OCI-LY1 (cell line): ENCODE measurements at regions not wholly inside any gene's neighbourhood (a gene's known extent, or its start where the extent isn't known, plus 50 kb on each side); places are given as distances from the start of the nearest gene placed in this dataset.

Source experiments
- H2AFZ ChIP-seq: fragments of 200-600 bp; sonication (generic), shearing (Covaris generic); 2 replicates; pipeline ENCODE4 v1.6.0; 2014; ENCODE audit warnings: antibody characterized with exemption, mild to moderate bottlenecking, low read length
- H3F3A ChIP-seq: fragments of 200-600 bp; sonication (generic), shearing (Covaris generic); 2 replicates; pipeline ENCODE4 v1.6.0; 2014; ENCODE audit warnings: mild to moderate bottlenecking, antibody characterized with exemption, low read length, moderate library complexity; ENCODE audit not compliant: insufficient read depth
- H3K27ac ChIP-seq: fragments of 200-600 bp; sonication (generic); 2 replicates; pipeline ENCODE4 v1.5.1; 2014; ENCODE audit warnings: low read length, mixed run types, mild to moderate bottlenecking, low read depth; ENCODE audit not compliant: poor library complexity, severe bottlenecking
- H3K27me3 ChIP-seq: fragments of 200-600 bp; sonication (generic); 2 replicates; pipeline ENCODE4 v1.6.0; 2014; ENCODE audit warnings: antibody characterized with exemption, mild to moderate bottlenecking, low read length, moderate library complexity; ENCODE audit not compliant: insufficient read depth
- H3K36me3 ChIP-seq: fragments of 200-600 bp; sonication (generic); 2 replicates; pipeline ENCODE4 v1.6.1; 2014; ENCODE audit warnings: mild to moderate bottlenecking, antibody characterized with exemption, low read length, moderate library complexity, mixed read lengths; ENCODE audit not compliant: insufficient read depth
- H3K4me1 ChIP-seq: fragments of 200-600 bp; sonication (generic); 2 replicates; pipeline ENCODE4 v1.5.1; 2014; ENCODE audit warnings: mild to moderate bottlenecking, low read length, moderate library complexity; ENCODE audit not compliant: insufficient read depth, severe bottlenecking
- H3K4me2 ChIP-seq: fragments of 200-600 bp; sonication (generic), shearing (Covaris generic); 2 replicates; pipeline ENCODE4 v1.6.1; 2014; ENCODE audit warnings: low read length
- H3K4me3 ChIP-seq: fragments of 200-600 bp; sonication (generic); 2 replicates; pipeline ENCODE4 v1.5.1; 2014; ENCODE audit warnings: low read length, low read depth, mild to moderate bottlenecking, mixed read lengths; ENCODE audit not compliant: poor library complexity, severe bottlenecking
- H3K79me2 ChIP-seq: fragments of 200-600 bp; shearing (Covaris generic); 2 replicates; pipeline ENCODE4 v1.6.1; 2016; ENCODE audit warnings: mixed run types, low read length, mixed read lengths; ENCODE audit not compliant: insufficient read depth
- H3K9ac ChIP-seq: fragments of 200-600 bp; sonication (generic), shearing (Covaris generic); 2 replicates; pipeline ENCODE4 v1.6.1; 2014; ENCODE audit warnings: mild to moderate bottlenecking, low read length, mixed read lengths
- H3K9me2 ChIP-seq: fragments of 200-600 bp; sonication (generic), shearing (Covaris generic); 2 replicates; pipeline ENCODE4 v1.6.1; 2014; ENCODE audit warnings: low read depth, mild to moderate bottlenecking, low read length, mixed read lengths
- H3K9me3 ChIP-seq: fragments of 200-600 bp; shearing (Covaris generic); 2 replicates; pipeline ENCODE4 v1.6.1; 2014; ENCODE audit warnings: low read length, mixed read lengths
- H4K20me1 ChIP-seq: fragments of 200-600 bp; sonication (generic), shearing (Covaris generic); 2 replicates; pipeline ENCODE4 v1.6.0; 2016; ENCODE audit warnings: mild to moderate bottlenecking, low read length; ENCODE audit not compliant: insufficient read depth
- EZH2 ChIP-seq: fragments of 200-600 bp; sonication (generic), shearing (Covaris generic); IDR thresholded peaks from 2 replicates; pipeline ENCODE4 v1.8.0; 2017; ENCODE audit warnings: borderline replicate concordance, mixed run types, mild to moderate bottlenecking, antibody characterized with exemption, low read length, moderate library complexity, mixed read lengths
- TF ChIP-seq, protein P1 (sequence below): fragments of 200-600 bp; sonication (generic), shearing (Covaris generic); IDR thresholded peaks from 2 replicates; pipeline ENCODE4 v1.5.1; 2017; ENCODE audit warnings: mild to moderate bottlenecking, antibody characterized with exemption, low read length, moderate library complexity, mixed read lengths

DNA sequence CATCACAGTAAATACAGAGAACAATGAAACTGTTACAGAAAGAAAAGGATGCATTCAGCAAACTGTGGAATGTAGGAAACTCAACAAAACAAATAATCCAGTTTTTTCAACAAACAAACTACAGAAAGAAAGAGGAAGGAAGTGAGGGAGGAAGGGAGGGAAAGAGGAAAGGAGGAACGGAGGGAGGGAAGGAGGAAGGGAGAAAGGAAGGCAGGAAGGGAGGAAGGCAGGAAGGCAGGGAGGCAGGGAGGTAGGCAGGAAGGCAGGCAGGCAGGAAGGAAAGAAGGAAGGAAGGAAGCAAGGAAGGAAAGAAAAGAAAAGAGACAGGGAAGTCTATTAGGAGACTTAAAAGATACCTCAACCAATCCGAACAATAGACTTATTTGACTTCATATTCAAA lies 135.7 kb downstream of the EFHB start:
- Histone ChIP-seq H3K9ac (no peak overlapping the region), H3K9me3 (no peaks in the 10 kb centered on the region), H3K36me3 (no peaks in the 10 kb centered on the region), H3F3A (no peaks in the 10 kb centered on the region), H2AFZ (no peak overlapping the region), H3K4me1 (no peaks in the 10 kb centered on the region), H3K4me3 (no peak overlapping the region), H3K27ac (no peak overlapping the region), H3K27me3 (no peaks in the 10 kb centered on the region), H3K79me2 (no peaks in the 10 kb centered on the region), H3K9me2 (no peaks in the 10 kb centered on the region), H4K20me1 (no peaks in the 10 kb centered on the region), H3K4me2 (no peak overlapping the region)
- TF ChIP-seq EZH2 = no peak
- TF ChIP-seq, protein P1, sequence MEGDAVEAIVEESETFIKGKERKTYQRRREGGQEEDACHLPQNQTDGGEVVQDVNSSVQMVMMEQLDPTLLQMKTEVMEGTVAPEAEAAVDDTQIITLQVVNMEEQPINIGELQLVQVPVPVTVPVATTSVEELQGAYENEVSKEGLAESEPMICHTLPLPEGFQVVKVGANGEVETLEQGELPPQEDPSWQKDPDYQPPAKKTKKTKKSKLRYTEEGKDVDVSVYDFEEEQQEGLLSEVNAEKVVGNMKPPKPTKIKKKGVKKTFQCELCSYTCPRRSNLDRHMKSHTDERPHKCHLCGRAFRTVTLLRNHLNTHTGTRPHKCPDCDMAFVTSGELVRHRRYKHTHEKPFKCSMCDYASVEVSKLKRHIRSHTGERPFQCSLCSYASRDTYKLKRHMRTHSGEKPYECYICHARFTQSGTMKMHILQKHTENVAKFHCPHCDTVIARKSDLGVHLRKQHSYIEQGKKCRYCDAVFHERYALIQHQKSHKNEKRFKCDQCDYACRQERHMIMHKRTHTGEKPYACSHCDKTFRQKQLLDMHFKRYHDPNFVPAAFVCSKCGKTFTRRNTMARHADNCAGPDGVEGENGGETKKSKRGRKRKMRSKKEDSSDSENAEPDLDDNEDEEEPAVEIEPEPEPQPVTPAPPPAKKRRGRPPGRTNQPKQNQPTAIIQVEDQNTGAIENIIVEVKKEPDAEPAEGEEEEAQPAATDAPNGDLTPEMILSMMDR = no peak

DNA sequence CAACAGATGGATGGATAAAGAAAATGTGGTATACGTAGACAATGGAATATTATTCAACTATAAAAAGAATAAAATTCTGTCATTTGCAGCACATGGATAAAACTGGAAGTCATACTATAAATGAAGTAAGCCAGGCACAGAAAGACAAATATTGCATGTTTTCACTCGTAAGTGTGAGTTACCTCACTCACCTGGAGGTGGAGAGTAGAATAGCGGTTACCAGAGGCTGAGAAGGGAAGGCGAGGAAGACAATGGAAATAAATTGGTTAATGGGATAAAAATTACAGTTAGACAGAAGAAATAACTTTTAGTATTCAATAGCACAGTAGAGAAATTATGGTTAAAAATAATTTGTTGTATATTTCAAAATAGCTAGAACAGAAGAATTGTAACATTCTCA lies 141.6 kb downstream of the EFHB start:
- no peaks in the 10 kb centered on the region for H3K9me3 ChIP-seq
- no peak overlapping the region for H3K9ac ChIP-seq
- H3K4me3 ChIP-seq = no peak overlapping the region
- no peaks in the 10 kb centered on the region for H3K9me2 ChIP-seq
- H3K36me3 ChIP-seq = no peaks in the 10 kb centered on the region
- no peak overlapping the region for H3K4me2 ChIP-seq
- no peak overlapping the region for H2AFZ ChIP-seq
- H3F3A ChIP-seq = no peaks in the 10 kb centered on the region
- no peaks in the 10 kb centered on the region for H3K4me1 ChIP-seq
- H3K79me2 ChIP-seq = no peaks in the 10 kb centered on the region
- TF ChIP-seq, protein P1 = no peak
- TF ChIP-seq EZH2 = no peak
- H3K27me3 ChIP-seq = no peaks in the 10 kb centered on the region
- H3K27ac ChIP-seq = no peak overlapping the region
- H4K20me1 ChIP-seq = no peaks in the 10 kb centered on the region

DNA sequence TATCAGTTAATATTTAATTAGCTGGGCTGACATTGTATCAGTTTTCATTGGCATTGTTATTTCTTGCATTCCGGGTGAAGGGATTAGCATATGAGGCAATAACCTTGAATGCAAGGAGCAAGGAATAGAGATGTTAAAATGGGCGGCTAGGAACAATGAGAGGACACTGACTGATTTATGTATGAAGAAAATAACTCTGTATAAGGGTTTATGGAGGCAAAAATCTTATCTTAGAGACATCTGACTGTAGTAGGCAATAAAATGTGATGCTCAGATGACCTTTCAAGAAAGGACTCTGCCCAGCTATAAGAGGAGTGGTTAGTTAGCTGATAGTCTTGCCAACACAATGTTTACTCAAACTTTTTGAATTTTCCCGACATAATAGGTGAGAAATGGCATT lies 158.3 kb downstream of the EFHB start:
- H2AFZ ChIP-seq = no peak overlapping the region
- H3K36me3 ChIP-seq = no peaks in the 10 kb centered on the region
- H4K20me1 ChIP-seq = no peaks in the 10 kb centered on the region
- H3K9me3 ChIP-seq = no peaks in the 10 kb centered on the region
- no peaks in the 10 kb centered on the region for H3K79me2 ChIP-seq
- H3K27me3 ChIP-seq = no peaks in the 10 kb centered on the region
- H3F3A ChIP-seq = no peaks in the 10 kb centered on the region
- no peaks in the 10 kb centered on the region for H3K4me1 ChIP-seq
- no peak overlapping the region for H3K27ac ChIP-seq
- H3K4me2 ChIP-seq = no peak overlapping the region
- H3K9ac ChIP-seq = no peak overlapping the region
- TF ChIP-seq, protein P1 = no peak
- TF ChIP-seq EZH2 = no peak
- H3K4me3 ChIP-seq = no peak overlapping the region
- no peaks in the 10 kb centered on the region for H3K9me2 ChIP-seq
